Left ventricle myocardium inferior (tissue), 1 donor: ENCODE measurements at regions not wholly inside any gene's neighbourhood (a gene's known extent, or its start where the extent isn't known, plus 50 kb on each side); places are given as distances from the start of the nearest gene placed in this dataset.
"Not testable (repeated sequence)": the region's sequence is repeated elsewhere in the genome, so short reads cannot be mapped to it uniquely, and the experiment has no call there.

Experiments used
- DNase-seq: peaks from one replicate; pipeline ENCODE4 v3.0.0-alpha.2; 2020
- H3K27ac ChIP-seq: fragments of 200-600 bp; replicated peaks from 2 replicates; pipeline ENCODE4 v1.8.0; 2021
- H3K27me3 ChIP-seq: fragments of 200-600 bp; 2 replicates; pipeline ENCODE4 v1.8.0; 2021; ENCODE audit warnings: low read depth
- H3K36me3 ChIP-seq: fragments of 200-600 bp; 2 replicates; pipeline ENCODE4 v1.8.0; 2021
- H3K4me1 ChIP-seq: fragments of 200-600 bp; 2 replicates; pipeline ENCODE4 v1.8.0; 2021
- H3K4me3 ChIP-seq: fragments of 200-600 bp; 2 replicates; pipeline ENCODE4 v1.8.0; 2021; ENCODE audit warnings: mild to moderate bottlenecking, moderate library complexity
- H3K9me3 ChIP-seq: fragments of 200-600 bp; replicated peaks from 2 replicates; pipeline ENCODE4 v1.8.0; 2021
- intact Hi-C: fragments of 100-400 bp; cut with micrococcal nuclease; formaldehyde crosslinking; loops from one replicate; pipeline ENCODE4 v1.11.0; 2022
- TF ChIP-seq, protein P1 (sequence below): fragments of 200-600 bp; IDR thresholded peaks from 2 replicates; pipeline ENCODE4 v1.8.0; 2021; ENCODE audit warnings: antibody characterized with exemption, mild to moderate bottlenecking, borderline replicate concordance
- donor health status: DM: no; HTN: yes; CAD: no; lungs with severe emphysema.

GRCh38 chr21:5117666-5118295 lies 5403.6 kb upstream of the TPTE start:
- intact Hi-C loops, result not testable (repeated sequence)

DNA sequence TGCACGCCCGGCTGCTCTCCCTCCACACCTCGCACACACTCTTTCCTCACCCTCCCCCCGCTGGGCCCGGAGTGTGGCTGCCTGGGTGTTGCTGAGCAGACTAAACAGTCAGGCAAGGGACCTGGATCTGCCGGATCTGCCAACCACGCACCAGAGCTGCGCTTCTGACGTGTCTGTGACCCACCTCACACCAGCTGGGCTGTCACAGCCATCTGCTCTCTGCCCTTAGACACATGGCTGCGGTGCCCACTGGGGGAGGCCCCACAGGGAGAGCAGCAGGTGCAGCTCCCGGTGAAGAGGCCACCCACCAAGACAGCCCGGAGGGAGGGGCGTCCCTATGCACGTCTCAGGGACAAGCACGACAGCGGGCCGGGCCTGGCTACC lies 5403.1 kb upstream of the TPTE start:
- DNase-seq, H3K9me3 ChIP-seq, H3K4me3 ChIP-seq, intact Hi-C loops, H3K4me1 ChIP-seq, H3K27me3 ChIP-seq, H3K27ac ChIP-seq, H3K36me3 ChIP-seq: not testable (repeated sequence)

More at GRCh38 chr21:5117666-5118295, 5403.6 kb upstream of the TPTE start:
- not testable (repeated sequence) for H3K27me3 ChIP-seq, DNase-seq, H3K4me3 ChIP-seq, H3K27ac ChIP-seq, H3K36me3 ChIP-seq, H3K4me1 ChIP-seq, H3K9me3 ChIP-seq

- H3K36me3 ChIP-seq, intact Hi-C loops, H3K27ac ChIP-seq, H3K4me1 ChIP-seq, H3K9me3 ChIP-seq, H3K4me3 ChIP-seq, H3K27me3 ChIP-seq, DNase-seq: not testable (repeated sequence)
These were observed 5402.2 kb upstream of the TPTE start for GRCh38 chr21:5119179-5119578.

DNA sequence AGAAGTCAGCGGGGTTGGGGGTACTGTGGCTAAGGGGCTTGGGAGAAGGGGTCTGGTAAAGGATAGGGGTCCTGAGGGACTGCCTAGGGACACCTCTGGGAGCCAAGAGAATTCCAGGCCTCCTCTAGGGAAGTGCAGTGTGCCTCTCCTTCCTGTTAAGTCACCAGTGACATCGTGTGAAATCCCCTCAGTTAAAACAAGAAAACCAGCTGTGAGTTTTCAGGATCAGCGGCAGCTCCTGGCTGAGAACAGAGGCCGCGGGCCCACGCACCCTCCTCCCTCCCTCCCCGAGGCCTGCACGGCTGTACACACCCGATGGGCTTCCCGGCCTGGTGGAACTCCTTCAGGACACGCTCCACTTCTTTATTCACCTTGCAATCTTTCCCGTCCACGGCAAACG lies 5400.0 kb upstream of the TPTE start:
- H3K9me3 ChIP-seq, H3K36me3 ChIP-seq, H3K4me1 ChIP-seq, H3K4me3 ChIP-seq, DNase-seq, H3K27me3 ChIP-seq, intact Hi-C loops: not testable (repeated sequence)
- peak overlapping the region; percentile 79 for H3K27ac ChIP-seq

- H3K36me3 ChIP-seq, H3K4me3 ChIP-seq, H3K27me3 ChIP-seq, DNase-seq, intact Hi-C loops, H3K9me3 ChIP-seq, H3K4me1 ChIP-seq: not testable (repeated sequence)
- H3K27ac ChIP-seq, result peak overlapping the region; percentile 44
These were observed 5399.5 kb upstream of the TPTE start for GRCh38 chr21:5121849-5122248.

DNA sequence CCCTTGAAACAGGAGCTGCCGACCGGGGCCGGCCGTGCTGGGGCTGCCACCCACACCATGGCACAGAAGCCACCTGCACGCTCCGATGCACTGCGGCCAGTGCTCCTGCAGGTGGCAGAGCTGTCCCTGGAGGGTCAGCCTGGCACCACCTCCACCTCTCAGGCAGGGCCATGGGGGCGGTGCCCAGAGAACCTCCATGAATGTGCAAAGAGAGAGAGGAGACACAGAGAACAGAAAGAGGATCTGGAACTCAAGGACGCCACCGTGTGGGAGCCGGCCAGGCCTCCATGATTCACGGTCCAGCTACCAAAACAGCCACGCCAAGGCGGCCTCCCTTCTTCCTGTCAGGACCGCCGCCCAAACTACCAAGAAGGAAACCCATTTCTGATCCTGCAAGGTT lies 5397.7 kb upstream of the TPTE start:
- intact Hi-C loops, H3K9me3 ChIP-seq, H3K36me3 ChIP-seq, H3K4me1 ChIP-seq, H3K4me3 ChIP-seq, H3K27me3 ChIP-seq: not testable (repeated sequence)
- H3K27ac ChIP-seq, result peak overlapping the region; percentile 52
- TF ChIP-seq, protein P1, sequence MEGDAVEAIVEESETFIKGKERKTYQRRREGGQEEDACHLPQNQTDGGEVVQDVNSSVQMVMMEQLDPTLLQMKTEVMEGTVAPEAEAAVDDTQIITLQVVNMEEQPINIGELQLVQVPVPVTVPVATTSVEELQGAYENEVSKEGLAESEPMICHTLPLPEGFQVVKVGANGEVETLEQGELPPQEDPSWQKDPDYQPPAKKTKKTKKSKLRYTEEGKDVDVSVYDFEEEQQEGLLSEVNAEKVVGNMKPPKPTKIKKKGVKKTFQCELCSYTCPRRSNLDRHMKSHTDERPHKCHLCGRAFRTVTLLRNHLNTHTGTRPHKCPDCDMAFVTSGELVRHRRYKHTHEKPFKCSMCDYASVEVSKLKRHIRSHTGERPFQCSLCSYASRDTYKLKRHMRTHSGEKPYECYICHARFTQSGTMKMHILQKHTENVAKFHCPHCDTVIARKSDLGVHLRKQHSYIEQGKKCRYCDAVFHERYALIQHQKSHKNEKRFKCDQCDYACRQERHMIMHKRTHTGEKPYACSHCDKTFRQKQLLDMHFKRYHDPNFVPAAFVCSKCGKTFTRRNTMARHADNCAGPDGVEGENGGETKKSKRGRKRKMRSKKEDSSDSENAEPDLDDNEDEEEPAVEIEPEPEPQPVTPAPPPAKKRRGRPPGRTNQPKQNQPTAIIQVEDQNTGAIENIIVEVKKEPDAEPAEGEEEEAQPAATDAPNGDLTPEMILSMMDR, result peak; percentile 56
- peak; percentile 89 for DNase-seq

- H3K9me3 ChIP-seq, H3K36me3 ChIP-seq, intact Hi-C loops, H3K4me1 ChIP-seq, H3K27me3 ChIP-seq: not testable (repeated sequence)
- Histone ChIP-seq H3K4me3 (peak overlapping the region; percentile 62), H3K27ac (peak overlapping the region; percentile 75)
- DNase-seq, result peak; percentile 95
These were observed 5393.1 kb upstream of the TPTE start for GRCh38 chr21:5128261-5128660.

DNA sequence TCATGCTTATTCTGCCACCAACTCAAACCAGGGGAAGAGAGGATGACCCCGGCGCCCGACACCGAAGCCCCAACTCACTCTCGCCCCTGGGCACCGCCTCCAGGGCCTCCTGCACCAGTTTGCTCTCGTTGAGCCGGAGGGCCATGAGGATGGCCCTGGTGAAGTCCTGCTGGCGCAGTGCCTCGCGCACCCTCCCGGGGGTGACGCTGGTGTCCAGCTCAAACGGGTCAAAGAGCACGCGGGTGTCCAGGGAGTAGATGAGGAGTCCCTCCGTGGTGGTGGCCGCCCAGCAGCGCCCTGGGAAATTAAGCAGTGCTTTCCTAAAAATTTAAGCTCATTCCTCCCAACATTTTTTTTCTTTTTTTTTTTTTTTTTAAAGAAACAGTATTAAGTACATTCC lies 5387.6 kb upstream of the TPTE start:
- intact Hi-C loops, H3K4me3 ChIP-seq: not testable (repeated sequence)

GRCh38 chr21:5136406-5136805 lies 5385.0 kb upstream of the TPTE start:
- H3K4me1 ChIP-seq, intact Hi-C loops, H3K9me3 ChIP-seq, H3K27me3 ChIP-seq, H3K4me3 ChIP-seq, H3K36me3 ChIP-seq, DNase-seq, H3K27ac ChIP-seq: not testable (repeated sequence)

More for the DNA sequence above, 5387.6 kb upstream of the TPTE start:
- H3K27me3 ChIP-seq, DNase-seq, H3K27ac ChIP-seq, H3K9me3 ChIP-seq, H3K4me1 ChIP-seq, H3K36me3 ChIP-seq: not testable (repeated sequence)

DNA sequence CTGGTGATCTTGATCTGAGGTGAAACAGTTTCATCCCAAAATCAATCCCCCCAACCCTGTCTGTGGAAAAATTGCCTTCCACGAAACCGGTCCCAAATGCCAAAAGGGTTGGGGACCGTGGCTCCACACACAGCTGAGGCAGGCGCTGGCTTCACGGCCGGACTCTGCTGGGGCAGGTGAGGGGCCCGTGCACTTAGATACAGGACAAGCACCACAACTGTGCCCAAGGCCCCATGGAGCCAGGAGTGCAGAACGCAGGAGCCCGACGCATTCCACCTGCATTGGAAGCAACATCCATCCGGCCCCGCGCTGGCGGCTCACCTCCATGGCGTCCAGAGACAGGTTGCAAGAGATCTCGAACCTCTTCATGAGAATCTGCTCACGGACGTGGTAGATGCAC lies 5384.4 kb upstream of the TPTE start:
- H3K4me1 ChIP-seq, H3K36me3 ChIP-seq, H3K4me3 ChIP-seq, H3K27ac ChIP-seq, DNase-seq, H3K9me3 ChIP-seq, intact Hi-C loops, H3K27me3 ChIP-seq: not testable (repeated sequence)

DNA sequence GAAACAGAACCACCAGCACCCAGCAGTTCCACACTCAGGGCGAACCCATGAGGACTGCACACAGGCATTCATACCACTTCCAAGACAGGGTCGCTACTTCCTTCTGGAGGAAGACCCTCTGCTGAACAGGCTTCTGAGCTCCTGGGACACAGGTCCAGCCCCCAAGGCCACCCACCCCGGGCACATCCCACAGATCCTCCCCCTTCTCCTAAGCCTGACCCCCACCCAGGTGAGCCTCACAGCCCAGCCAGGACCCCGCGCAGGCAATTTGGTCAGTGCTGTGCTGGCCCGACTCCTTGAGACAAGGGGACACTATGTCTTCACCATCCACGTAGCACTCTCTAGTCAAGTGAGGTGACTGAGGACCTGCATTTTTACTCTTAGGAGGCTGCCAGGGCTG lies 5382.7 kb upstream of the TPTE start:
- H3K36me3 ChIP-seq, H3K27ac ChIP-seq, H3K4me3 ChIP-seq, H3K9me3 ChIP-seq, H3K4me1 ChIP-seq, H3K27me3 ChIP-seq, intact Hi-C loops, DNase-seq: not testable (repeated sequence)

GRCh38 chr21:5139528-5139927 lies 5381.9 kb upstream of the TPTE start:
- H3K4me1 ChIP-seq, DNase-seq, H3K36me3 ChIP-seq, H3K27me3 ChIP-seq, H3K27ac ChIP-seq, H3K9me3 ChIP-seq, intact Hi-C loops, H3K4me3 ChIP-seq: not testable (repeated sequence)

DNA sequence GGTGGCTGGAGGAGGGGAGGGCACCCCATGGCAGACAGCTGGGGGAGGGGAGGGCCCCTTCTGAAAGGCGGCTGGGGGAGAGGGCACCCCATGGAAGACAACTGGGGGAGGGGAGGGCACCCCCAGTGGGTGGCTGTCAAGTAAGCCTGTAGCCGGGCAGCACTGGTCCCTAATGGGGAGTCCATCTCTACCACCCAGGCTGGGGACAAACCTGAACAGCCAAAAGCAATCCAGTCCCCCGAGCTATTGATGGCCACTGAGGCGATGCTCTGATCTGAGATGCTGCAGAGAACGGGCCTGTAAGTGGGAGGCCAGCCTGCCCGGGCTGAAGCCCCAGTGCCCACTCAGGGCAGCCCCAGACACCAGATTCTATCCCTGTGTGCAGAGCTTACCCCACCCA lies 5378.4 kb upstream of the TPTE start:
- H3K9me3 ChIP-seq, H3K27ac ChIP-seq, DNase-seq, H3K27me3 ChIP-seq, H3K4me3 ChIP-seq, H3K36me3 ChIP-seq, H3K4me1 ChIP-seq, intact Hi-C loops: not testable (repeated sequence)

DNA sequence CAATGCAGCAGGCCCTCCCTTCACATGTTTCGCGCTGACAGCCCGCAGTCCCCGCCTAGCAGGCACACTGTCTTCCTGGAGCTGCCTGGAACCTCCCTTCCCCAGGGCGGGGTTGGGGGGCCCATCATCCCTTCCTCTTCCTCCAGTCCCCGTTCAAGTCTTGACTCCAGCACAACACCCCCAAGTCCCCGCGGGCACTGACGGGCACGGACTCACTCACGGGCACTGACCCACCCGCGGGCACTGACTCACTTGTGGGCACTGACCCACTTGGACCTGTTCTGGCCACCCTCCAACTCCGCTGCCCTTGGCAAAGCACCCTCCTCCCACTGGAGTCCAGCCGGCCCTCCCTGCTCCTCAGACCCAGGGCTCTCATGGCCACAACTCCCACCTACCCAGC lies 5376.7 kb upstream of the TPTE start:
- DNase-seq, H3K36me3 ChIP-seq, H3K9me3 ChIP-seq, H3K27me3 ChIP-seq, H3K4me1 ChIP-seq, H3K27ac ChIP-seq, intact Hi-C loops, H3K4me3 ChIP-seq: not testable (repeated sequence)
